ENCODE measurements at regions not wholly inside any gene's neighbourhood (a gene's known extent, or its start where the extent isn't known, plus 50 kb on each side); places are given as distances from the start of the nearest gene placed in this dataset.

- TF ChIP-seq CTCF (IDR thresholded peaks at IDR 0.05): no peak
- no peak for TF ChIP-seq POLR2A (IDR thresholded peaks at IDR 0.05)
These were observed 606.7 kb downstream of the PDCD6IP start for GRCh38 chr3:34405159-34405558.

Measured in lower leg skin (tissue), 3 donors.